ENCODE measurements at regions not wholly inside any gene's neighbourhood (a gene's known extent, or its start where the extent isn't known, plus 50 kb on each side); places are given as distances from the start of the nearest gene placed in this dataset.

DNA sequence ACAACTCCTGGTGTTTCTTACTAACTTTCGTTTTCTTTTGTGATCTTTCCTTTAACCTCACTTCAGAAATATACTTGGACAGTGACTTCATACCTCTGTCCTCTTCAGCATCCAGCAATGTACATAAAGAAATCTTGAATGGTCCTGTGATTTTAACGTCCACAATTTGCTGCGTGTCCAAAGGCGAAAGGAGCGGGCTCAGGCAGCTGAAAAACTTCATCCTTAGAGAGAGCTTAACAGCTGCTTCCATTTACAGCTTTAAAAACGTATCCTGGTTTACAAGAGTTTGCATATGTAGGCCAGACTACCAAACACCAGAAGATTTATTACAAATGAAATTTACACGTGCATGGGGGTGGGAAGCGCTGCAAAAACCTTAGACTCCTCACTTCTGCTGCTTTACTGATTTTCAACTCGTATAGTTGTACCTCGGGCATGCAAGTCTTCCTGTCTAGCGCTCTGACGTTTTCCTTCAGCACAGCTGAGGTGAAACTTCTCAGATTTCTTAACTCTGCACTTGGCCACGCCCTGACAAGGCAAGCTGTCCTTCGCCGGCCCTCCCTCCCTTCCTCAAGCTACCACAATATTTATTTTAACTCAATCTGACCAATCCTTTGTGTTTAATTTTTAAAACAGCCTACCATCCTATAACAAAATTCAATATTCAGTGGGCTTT lies 406.4 kb downstream of the FAM47A start:
- DNase-seq, result no peak

DNA sequence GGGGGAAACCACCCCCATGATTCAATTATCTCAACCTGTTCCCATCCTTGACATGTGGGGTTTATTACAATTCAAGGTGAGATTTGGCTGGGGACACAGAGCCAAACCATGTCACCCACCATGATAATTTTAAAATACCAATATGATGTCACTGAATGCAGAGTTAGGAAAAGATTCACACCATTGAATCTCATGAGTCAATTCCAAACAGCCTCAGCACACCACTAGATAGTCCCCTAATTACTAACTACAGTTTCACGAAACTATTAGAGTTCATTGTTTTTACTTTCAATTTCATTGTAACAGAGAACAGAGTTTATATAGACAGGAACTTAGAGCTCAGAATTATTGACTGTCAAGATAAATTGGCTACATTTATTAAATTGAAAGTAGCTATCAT lies 410.2 kb downstream of the FAM47A start:
- DNase-seq, result no peak

DNA sequence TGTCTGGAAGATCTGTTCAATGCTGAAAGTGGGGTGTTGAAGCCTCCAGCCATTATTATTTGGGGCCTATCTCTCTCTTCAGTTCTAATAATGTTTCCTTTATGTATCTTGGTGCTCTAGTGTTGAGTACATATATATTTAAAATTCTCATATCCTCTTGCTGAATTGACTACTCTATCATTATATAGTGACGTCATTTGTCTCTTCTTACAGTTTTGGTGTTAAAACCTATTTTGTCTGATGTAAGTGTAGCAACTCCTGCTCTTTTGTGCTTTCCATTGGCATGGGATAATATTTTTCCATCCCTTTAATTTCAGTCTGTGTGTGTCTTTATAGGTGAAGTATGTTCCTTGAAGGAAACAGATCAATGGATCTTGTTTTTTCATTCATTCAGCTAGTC lies 446.0 kb downstream of the FAM47A start:
- DNase-seq, result no peak
